K562 (cell line): ENCODE measurements at regions not wholly inside any gene's neighbourhood (a gene's known extent, or its start where the extent isn't known, plus 50 kb on each side); places are given as distances from the start of the nearest gene placed in this dataset.

Experiments used
- ATAC-seq: fragments of 200-7000 bp; cut with Tn5 transposase; 3 replicates; pipeline ENCODE4 v1.9.1; 2020; ENCODE audit warnings: moderate library complexity
- BruUV-seq: library from RNA; stranded (reverse); fragments of 400-500 nt; replicated peaks from 2 replicates; lab custom pipeline; 2021; lab: Mats Ljungman, UMichigan
- CTCF ChIA-PET: fragments of 300-600 bp; formaldehyde crosslinking; extraction: SDS; loops from one replicate; lab custom pipeline; 2021; ENCODE audit warnings: low intra/inter-chr PET ratio; lab: Yijun Ruan, JAX
- POLR2A ChIA-PET: fragments of 300-600, 350-650 bp; sonication (Branson Sonifier 250); formaldehyde crosslinking; extraction: SDS; loops from one replicate; lab custom pipeline; 2021; ENCODE audit warnings: antibody characterized with exemption, inconsistent platforms; lab: Yijun Ruan, JAX
- DNase-seq, 4 experiments: peaks; one replicate each; pipeline versions ENCODE4 v3.0.0 to v3.0.0-alpha.2; 2011 to 2018; ENCODE audit warnings: low spot score in 3 of 4, mixed read lengths in 3 of 4; ENCODE audit errors: extremely low read depth in 1 of 4
- FAIRE-seq: peaks from 2 replicates; lab custom pipeline; 2011; peaks lifted over from hg19 to GRCh38; lab: Jason Lieb, UNC
- H2AFZ ChIP-seq: 2 replicates; pipeline ENCODE4 v1.6.0; 2011; ENCODE audit warnings: low read depth, low read length, control low read depth, inconsistent platforms
- H3K27ac ChIP-seq: fragments of 200-600 bp; 3 replicates; pipeline ENCODE4 v1.8.0; 2011; ENCODE audit warnings: low read depth, mild to moderate bottlenecking, control low read depth, inconsistent platforms, low read length, moderate library complexity, mixed read lengths; ENCODE audit errors: extremely low read depth
- H3K27me3 ChIP-seq, 2 experiments: fragments of 300-600 bp in 1 of 2; 2 replicates in 1 of 2; 3 replicates in 1 of 2; pipeline versions ENCODE4 v1.6.0 to v1.8.0; 2011; ENCODE audit warnings: inconsistent platforms in 2 of 2, low read length in 2 of 2, mild to moderate bottlenecking in 1 of 2, mixed read lengths in 1 of 2, moderate library complexity in 1 of 2; ENCODE audit not compliant: control insufficient read depth in 2 of 2, insufficient read depth in 2 of 2
- H3K36me3 ChIP-seq: fragments of 300-600 bp; 3 replicates; pipeline ENCODE4 v1.8.0; 2011; ENCODE audit warnings: mild to moderate bottlenecking, low read length, inconsistent platforms; ENCODE audit not compliant: control insufficient read depth, insufficient read depth
- H3K4me1 ChIP-seq, 2 experiments: fragments of 200-600 bp in 1 of 2; replicated peaks in 1 of 2; 2 replicates in 1 of 2; 3 replicates in 1 of 2; pipeline versions ENCODE4 v1.5.1 to v1.8.0; 2011; ENCODE audit warnings: inconsistent platforms in 2 of 2, low read length in 2 of 2, mild to moderate bottlenecking in 1 of 2, mixed read lengths in 1 of 2, moderate library complexity in 1 of 2; ENCODE audit not compliant: control insufficient read depth in 2 of 2, insufficient read depth in 2 of 2
- H3K4me2 ChIP-seq: 2 replicates; pipeline ENCODE4 v1.6.1; 2011; ENCODE audit warnings: low read length, control low read depth, inconsistent platforms, mixed read lengths; ENCODE audit not compliant: insufficient read depth
- H3K4me3 ChIP-seq: fragments of 200-600 bp; sonication (generic), shearing (Covaris generic); 2 replicates; pipeline ENCODE4 v1.5.1; 2016; ENCODE audit warnings: control low read depth, inconsistent platforms
- H3K79me2 ChIP-seq: fragments of 200-600 bp; 3 replicates; pipeline ENCODE4 v1.8.0; 2011; ENCODE audit warnings: low read length, inconsistent platforms; ENCODE audit not compliant: control insufficient read depth, insufficient read depth
- H3K9ac ChIP-seq, 2 experiments: 2 replicates each; pipeline versions ENCODE4 v1.6.0 to v1.6.1; 2011; ENCODE audit warnings: low read depth in 2 of 2, low read length in 2 of 2, control low read depth in 1 of 2, inconsistent platforms in 1 of 2, mild to moderate bottlenecking in 1 of 2, mixed read lengths in 1 of 2; ENCODE audit not compliant: insufficient read depth in 1 of 2
- H3K9me1 ChIP-seq: one replicate; pipeline ENCODE4 v1.6.0; 2011; ENCODE audit warnings: inconsistent platforms, mild to moderate bottlenecking, low read length, moderate library complexity; ENCODE audit not compliant: control insufficient read depth, insufficient read depth
- H3K9me3 ChIP-seq: replicated peaks from 2 replicates; pipeline ENCODE4 v1.5.1; 2011; ENCODE audit warnings: low read depth, low read length, inconsistent platforms; ENCODE audit not compliant: control insufficient read depth, insufficient read depth
- H4K20me1 ChIP-seq: replicated peaks from 2 replicates; pipeline ENCODE4 v1.6.1; 2011; ENCODE audit warnings: low read length, inconsistent platforms, mixed read lengths; ENCODE audit not compliant: control insufficient read depth, insufficient read depth
- CBFB ChIP-seq: sonication (generic); formaldehyde crosslinking; IDR thresholded peaks from 2 replicates; pipeline ENCODE4 v1.4.0; 2020; ENCODE audit warnings: mild to moderate bottlenecking, missing genetic modification reagents
- FOXA3 ChIP-seq, 2 experiments: fragments of 450-650 bp in 1 of 2; sonication (generic) in 1 of 2; formaldehyde crosslinking; IDR thresholded peaks in 1 of 2; conservative IDR thresholded peaks in 1 of 2; 2 replicates each; pipeline versions ENCODE4 v1.4.0 to v1.8.0; 2020 to 2022; ENCODE audit warnings: mild to moderate bottlenecking in 2 of 2, missing genetic modification reagents in 1 of 2
- MEF2D ChIP-seq: conservative IDR thresholded peaks from 2 replicates; pipeline ENCODE4 v1.6.1; 2016; ENCODE audit warnings: low read depth, missing genetic modification characterization, missing compliant biosample characterization
- PCBP2 ChIP-seq: fragments of 200-400 bp; formaldehyde crosslinking; IDR thresholded peaks from 2 replicates; pipeline ENCODE4 v1.6.1; 2018; ENCODE audit warnings: low read length, low read depth, mild to moderate bottlenecking, moderate library complexity; ENCODE audit not compliant: poor library complexity, severe bottlenecking
- PHB2 ChIP-seq: fragments of 450-650 bp; IDR thresholded peaks from 2 replicates; pipeline ENCODE4 v1.6.1; 2017; ENCODE audit warnings: low read depth
- RBM17 ChIP-seq: fragments of 200-400 bp; formaldehyde crosslinking; IDR thresholded peaks from 2 replicates; pipeline ENCODE4 v1.6.1; 2017; ENCODE audit warnings: low read depth, mild to moderate bottlenecking, low read length, borderline replicate concordance
- SMAD3 ChIP-seq: fragments of 450-650 bp; formaldehyde crosslinking; conservative IDR thresholded peaks from 2 replicates; pipeline ENCODE4 v1.4.0; 2020; ENCODE audit warnings: mild to moderate bottlenecking
- SREBF1 ChIP-seq: fragments of 150-350 bp; IDR thresholded peaks from 2 replicates; pipeline ENCODE4 v1.6.1; 2014; ENCODE audit warnings: antibody characterized with exemption, low read depth, low read length, borderline replicate concordance
- ZNF668 ChIP-seq: fragments of 250-450 bp; sonication (Bioruptor Pico); IDR thresholded peaks from 2 replicates; pipeline ENCODE4 v1.8.0; 2022; ENCODE audit warnings: mild to moderate bottlenecking, inconsistent platforms
- WGBS: fragments of 100-300 bp; shearing (Covaris generic); methylation state at CpG from one replicate; pipeline ENCODE4 v1.1.6; 2016; ENCODE audit warnings: low coverage, mixed read lengths; ENCODE audit not compliant: insufficient coverage; ENCODE audit errors: missing lambda C conversion rate; 5-methylcytosine and 5-hydroxymethylcytosine counted together
- in situ Hi-C: fragments of 300-500 bp; cut with MboI; formaldehyde crosslinking; loops from 4 replicates; pipeline ENCODE4 v1.15.0; 2018; ENCODE audit warnings: inconsistent platforms, mixed read lengths
- intact Hi-C: fragments of 100-400 bp; cut with micrococcal nuclease; formaldehyde crosslinking; loops from 2 replicates; pipeline ENCODE4 v1.14.2; 2022
- TF ChIP-seq, protein P1 (sequence below): sonication (generic); formaldehyde crosslinking; IDR thresholded peaks from 2 replicates; pipeline ENCODE4 v1.8.1; 2023; ENCODE audit warnings: missing genetic modification reagents, mild to moderate bottlenecking, borderline replicate concordance

DNA sequence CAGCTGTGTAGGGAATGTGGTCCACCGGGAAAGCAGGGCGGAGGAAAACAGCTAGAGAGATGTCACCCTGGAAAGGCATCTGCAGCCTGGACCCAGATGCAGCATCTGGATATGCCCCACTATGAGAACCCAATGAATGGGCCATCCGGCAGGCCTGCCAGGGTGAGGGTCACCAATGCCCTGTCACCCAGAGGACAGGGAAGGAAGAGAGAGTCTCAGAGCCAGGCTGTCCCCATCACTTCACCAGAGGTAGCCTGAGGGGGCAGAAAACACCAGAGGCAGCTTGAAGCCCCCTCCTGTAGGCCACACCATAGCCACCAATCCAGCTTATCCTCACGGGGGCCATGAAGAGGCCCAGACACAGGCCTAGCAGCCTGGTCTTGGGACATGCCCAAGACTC, 118.8 kb downstream of the TUBA3C start:
- Histone ChIP-seq H3K9ac (no peak overlapping the region), H2AFZ (no peak overlapping the region), H4K20me1 (no peaks in the 10 kb centered on the region), H3K27ac (no peak overlapping the region), H3K79me2 (no peaks in the 10 kb centered on the region), H3K9me3 (no peaks in the 10 kb centered on the region), H3K27me3 (no peaks in the 10 kb centered on the region; a peak in 1 of 5 replicates), H3K9me1 (no peaks in the 10 kb centered on the region), H3K4me2 (no peak overlapping the region), H3K4me3 (no peak overlapping the region), H3K4me1 (no peaks in the 10 kb centered on the region), H3K36me3 (no peaks in the 10 kb centered on the region)
- no peak for TF ChIP-seq RBM17
- no peak for FAIRE-seq
- WGBS = 14% methylated on average over 4 of the region's 4 CpGs
- ChIA-PET CTCF (no interaction called here), POLR2A (no interaction called here)
- in situ Hi-C loops = no loop called here
- no peak for DNase-seq
- no peak for ATAC-seq
- intact Hi-C loops = loop anchor here (10.0 kb wide), 1 partner anchor 622 kb away; no protein-coding TSS in a partner anchor
- no TSS peak for BruUV-seq

DNA sequence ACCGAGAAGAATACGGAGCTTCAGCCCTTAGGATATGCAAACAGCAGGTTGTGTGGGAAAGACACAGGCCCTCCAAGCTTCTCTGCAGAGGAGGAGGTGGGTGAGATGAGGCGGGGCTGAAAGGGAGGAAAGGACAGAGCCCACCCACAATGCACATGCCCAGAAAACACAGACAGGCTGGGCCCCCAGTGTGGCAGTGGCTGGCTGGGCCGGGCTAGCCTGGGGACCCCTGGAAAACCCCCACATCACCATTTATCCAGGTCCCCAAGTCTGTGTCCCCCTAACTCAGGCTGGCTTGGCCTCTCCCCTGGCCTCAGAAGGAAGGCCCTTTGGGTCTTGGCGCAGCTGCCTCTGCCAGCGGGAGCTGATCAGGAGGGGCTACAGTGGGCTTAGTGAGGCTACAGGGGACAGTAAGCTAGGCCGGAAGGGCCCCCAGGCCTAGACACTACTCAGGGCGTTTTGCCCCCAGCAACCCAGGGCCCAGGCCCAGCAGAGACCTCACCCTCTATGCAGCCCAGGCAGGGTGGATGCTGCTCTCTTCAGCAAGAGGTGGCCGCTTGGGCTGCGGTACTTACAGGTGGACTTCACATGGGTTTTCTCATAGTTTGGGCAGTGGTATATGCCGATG, 119.5 kb downstream of the TUBA3C start:
- Histone ChIP-seq H3K27me3 (no peaks in the 10 kb centered on the region; a peak in 1 of 5 replicates), H3K79me2 (no peaks in the 10 kb centered on the region), H3K27ac (no peak overlapping the region), H3K9ac (no peak overlapping the region), H3K4me1 (no peaks in the 10 kb centered on the region), H4K20me1 (no peaks in the 10 kb centered on the region), H3K9me3 (no peaks in the 10 kb centered on the region), H3K4me2 (no peak overlapping the region), H3K36me3 (no peaks in the 10 kb centered on the region), H3K9me1 (no peaks in the 10 kb centered on the region), H2AFZ (no peak overlapping the region), H3K4me3 (no peak overlapping the region)
- 12% methylated on average over 9 of the region's 11 CpGs for WGBS
- POLR2A ChIA-PET = no interaction called here
- TF ChIP-seq MEF2D (tag) = no peak
- TF ChIP-seq PHB2 = no peak
- TF ChIP-seq SREBF1 = no peak
- no peak for TF ChIP-seq PCBP2
- no peak for TF ChIP-seq SMAD3 (CRISPR knock-in tag)
- no peak for TF ChIP-seq FOXA3 (CRISPR knock-in tag; conservative IDR thresholded peaks at IDR 0.05 in 1 of 2, IDR thresholded peaks at IDR 0.05 in 1 of 2)
- no peak for TF ChIP-seq ZNF668
- TF ChIP-seq, protein P1, sequence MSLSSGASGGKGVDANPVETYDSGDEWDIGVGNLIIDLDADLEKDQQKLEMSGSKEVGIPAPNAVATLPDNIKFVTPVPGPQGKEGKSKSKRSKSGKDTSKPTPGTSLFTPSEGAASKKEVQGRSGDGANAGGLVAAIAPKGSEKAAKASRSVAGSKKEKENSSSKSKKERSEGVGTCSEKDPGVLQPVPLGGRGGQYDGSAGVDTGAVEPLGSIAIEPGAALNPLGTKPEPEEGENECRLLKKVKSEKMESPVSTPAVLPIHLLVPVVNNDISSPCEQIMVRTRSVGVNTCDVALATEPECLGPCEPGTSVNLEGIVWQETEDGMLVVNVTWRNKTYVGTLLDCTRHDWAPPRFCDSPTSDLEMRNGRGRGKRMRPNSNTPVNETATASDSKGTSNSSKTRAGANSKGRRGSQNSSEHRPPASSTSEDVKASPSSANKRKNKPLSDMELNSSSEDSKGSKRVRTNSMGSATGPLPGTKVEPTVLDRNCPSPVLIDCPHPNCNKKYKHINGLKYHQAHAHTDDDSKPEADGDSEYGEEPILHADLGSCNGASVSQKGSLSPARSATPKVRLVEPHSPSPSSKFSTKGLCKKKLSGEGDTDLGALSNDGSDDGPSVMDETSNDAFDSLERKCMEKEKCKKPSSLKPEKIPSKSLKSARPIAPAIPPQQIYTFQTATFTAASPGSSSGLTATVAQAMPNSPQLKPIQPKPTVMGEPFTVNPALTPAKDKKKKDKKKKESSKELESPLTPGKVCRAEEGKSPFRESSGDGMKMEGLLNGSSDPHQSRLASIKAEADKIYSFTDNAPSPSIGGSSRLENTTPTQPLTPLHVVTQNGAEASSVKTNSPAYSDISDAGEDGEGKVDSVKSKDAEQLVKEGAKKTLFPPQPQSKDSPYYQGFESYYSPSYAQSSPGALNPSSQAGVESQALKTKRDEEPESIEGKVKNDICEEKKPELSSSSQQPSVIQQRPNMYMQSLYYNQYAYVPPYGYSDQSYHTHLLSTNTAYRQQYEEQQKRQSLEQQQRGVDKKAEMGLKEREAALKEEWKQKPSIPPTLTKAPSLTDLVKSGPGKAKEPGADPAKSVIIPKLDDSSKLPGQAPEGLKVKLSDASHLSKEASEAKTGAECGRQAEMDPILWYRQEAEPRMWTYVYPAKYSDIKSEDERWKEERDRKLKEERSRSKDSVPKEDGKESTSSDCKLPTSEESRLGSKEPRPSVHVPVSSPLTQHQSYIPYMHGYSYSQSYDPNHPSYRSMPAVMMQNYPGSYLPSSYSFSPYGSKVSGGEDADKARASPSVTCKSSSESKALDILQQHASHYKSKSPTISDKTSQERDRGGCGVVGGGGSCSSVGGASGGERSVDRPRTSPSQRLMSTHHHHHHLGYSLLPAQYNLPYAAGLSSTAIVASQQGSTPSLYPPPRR (CRISPR knock-in tag) = no peak
- no peak for TF ChIP-seq CBFB (CRISPR knock-in tag)
- BruUV-seq = no TSS peak
- intact Hi-C loops = loop anchor here (10.0 kb wide), 1 partner anchor 623 kb away; no protein-coding TSS in a partner anchor
- DNase-seq = no peak
- in situ Hi-C loops = no loop called here
- CTCF ChIA-PET = no interaction called here
- no peak for FAIRE-seq
- no peak for ATAC-seq
